ENCODE measurements at regions not wholly inside any gene's neighbourhood (a gene's known extent, or its start where the extent isn't known, plus 50 kb on each side); places are given as distances from the start of the nearest gene placed in this dataset.

DNA sequence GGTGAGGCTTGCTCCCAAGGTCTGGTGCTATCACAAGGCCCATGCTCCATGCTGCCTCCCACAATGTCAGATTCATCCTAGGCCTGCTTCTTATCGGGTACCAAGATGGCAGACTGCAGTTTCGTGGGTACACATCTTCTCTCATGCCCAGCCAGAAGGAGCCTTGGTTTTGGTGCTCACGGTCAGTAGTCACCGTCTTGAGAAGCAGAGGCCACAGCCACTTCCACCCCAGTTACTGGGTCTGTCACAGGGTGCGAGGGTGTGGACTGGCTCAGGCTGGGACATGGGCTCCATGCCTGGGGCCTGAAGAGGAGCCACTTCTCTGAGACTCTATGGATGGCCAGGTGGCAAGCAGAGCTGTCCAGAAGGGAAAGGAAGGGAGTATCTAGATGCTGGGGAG lies 178.8 kb upstream of the HS6ST1 start:
- DNase-seq = no peak
- Mint-ChIP-seq H3K4me3 (no peak overlapping the region), H3K9me3 (no peaks in the 10 kb centered on the region), H3K36me3 (no peaks in the 10 kb centered on the region), H3K27me3 (peaks cover 5% of the 10 kb centered on the region), H3K4me1 (no peaks in the 10 kb centered on the region), H3K27ac (no peak overlapping the region)

DNA sequence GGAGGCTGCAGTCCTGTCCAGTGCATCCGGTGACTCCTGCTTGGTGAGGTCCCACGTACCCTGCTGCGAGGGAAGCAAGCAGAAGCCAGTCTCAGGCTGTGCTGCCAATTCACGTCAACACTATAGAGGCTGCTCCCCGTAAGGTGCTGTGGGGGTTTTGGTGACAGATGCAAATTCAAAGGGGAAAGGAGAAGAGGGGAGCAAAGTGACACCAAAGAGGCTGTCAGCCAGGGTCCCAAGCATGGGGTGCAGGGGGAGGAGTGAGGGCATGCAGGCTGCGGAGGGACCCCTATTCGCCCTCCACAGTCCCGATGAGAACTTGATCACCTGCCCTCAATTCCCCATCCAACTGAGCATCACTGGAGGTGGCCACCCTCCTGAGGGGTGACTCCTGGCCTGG lies 179.4 kb upstream of the HS6ST1 start:
- Mint-ChIP-seq H3K9me3 (no peaks in the 10 kb centered on the region), H3K4me1 (no peaks in the 10 kb centered on the region), H3K27ac (no peak overlapping the region), H3K27me3 (peaks cover 5% of the 10 kb centered on the region), H3K4me3 (no peak overlapping the region), H3K36me3 (no peaks in the 10 kb centered on the region)
- DNase-seq = no peak

DNA sequence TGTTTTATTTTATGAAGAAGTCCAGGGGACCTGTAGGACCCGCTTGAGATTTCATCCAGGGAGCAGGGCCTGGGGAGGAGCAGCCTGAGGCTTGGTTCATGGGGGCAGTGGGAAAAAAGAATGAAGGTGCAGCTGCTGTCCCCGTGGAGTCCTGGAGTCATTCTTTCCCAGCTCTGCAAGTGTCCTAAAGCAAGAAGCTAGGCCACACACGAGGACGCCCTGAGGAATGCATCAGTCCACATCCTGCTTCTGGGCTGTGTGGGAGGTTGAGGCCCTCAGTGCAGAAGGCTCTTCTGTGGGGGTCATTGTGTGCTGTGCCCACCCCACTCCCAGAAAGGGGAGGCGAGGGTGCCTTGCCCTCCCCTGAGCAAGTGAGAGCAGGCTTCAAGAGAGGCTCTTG lies 179.9 kb upstream of the HS6ST1 start:
- Mint-ChIP-seq H3K27me3 (peaks cover 5% of the 10 kb centered on the region), H3K4me1 (no peaks in the 10 kb centered on the region), H3K36me3 (no peaks in the 10 kb centered on the region), H3K9me3 (no peaks in the 10 kb centered on the region), H3K27ac (no peak overlapping the region), H3K4me3 (no peak overlapping the region)
- no peak for DNase-seq

DNA sequence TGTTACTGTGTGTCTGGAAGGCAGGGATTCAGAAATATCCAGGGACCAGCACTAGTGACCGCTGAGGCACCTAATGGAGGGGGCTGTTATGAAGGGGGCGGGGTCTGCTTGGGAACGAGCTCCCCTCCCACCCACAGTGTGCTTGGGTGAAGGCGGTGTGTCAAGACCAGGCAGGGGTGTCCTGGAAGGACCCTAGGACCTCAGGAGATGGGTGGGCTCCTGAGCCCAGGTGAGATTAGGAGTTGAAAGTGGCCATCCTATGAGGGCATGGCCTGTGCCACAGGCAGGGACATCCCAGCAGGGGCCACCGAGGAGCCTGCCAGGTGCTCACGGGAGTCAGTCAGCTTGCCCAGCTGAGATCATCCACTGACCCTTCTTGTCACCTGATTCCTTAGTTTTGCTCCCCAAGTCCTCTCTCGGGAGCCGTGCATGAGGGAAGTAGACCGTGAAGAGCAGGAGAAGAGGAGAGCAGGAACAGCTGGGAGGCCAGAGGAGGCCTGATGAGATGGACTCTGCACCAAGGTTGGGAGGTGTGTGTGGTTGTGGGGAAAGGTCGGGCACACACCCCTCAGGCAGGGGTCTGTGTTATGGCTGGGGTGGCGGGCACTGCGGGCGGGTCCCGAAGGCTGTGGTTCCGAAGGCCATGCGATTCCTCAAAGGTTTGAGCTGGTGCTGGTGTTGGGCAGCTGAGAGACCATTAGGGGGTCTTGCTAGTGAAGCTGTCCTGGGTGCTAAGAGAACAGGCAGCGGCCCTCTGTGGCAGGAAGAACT lies 180.9 kb upstream of the HS6ST1 start:
- Mint-ChIP-seq H3K9me3 (no peaks in the 10 kb centered on the region), H3K27ac (no peak overlapping the region), H3K27me3 (peaks cover 3% of the 10 kb centered on the region), H3K4me1 (no peaks in the 10 kb centered on the region), H3K36me3 (no peaks in the 10 kb centered on the region), H3K4me3 (no peak overlapping the region)
- no peak for DNase-seq

DNA sequence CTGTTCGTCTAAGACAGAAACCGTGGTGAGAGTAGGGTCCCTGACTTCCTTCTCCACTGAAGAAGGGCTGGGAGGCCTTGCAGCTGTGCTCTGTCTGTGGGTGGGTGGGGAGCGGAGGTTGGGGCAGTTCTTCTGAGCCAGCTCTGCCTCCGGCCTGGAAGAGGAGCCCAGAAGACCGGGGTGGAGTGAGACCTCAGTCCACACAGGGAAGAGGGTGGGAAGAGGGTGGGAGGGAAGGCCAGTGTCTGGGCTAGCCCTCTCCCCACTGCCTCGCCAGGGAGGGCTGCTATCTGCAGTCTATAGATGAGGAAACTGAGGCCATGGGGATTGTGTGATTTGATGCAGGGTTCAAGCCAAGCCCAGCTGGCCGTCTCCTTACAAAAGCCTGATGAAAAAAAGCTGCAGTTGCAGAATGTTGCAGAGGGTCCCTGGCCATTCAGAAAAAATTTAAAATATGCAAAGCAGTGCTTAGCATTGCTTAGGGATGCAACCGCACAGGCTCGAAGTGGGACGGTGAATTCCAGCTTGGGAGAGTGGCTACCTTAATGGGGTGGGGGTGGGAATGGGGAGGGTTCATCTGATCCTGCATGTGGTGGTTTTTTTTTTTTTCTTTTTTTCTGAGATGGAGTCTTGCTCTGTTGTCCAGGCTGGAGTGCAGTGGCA lies 181.6 kb upstream of the HS6ST1 start:
- Mint-ChIP-seq H3K4me1 (no peaks in the 10 kb centered on the region), H3K27me3 (no peaks in the 10 kb centered on the region), H3K9me3 (no peaks in the 10 kb centered on the region), H3K36me3 (no peaks in the 10 kb centered on the region), H3K27ac (no peak overlapping the region), H3K4me3 (no peak overlapping the region)
- no peak for DNase-seq

DNA sequence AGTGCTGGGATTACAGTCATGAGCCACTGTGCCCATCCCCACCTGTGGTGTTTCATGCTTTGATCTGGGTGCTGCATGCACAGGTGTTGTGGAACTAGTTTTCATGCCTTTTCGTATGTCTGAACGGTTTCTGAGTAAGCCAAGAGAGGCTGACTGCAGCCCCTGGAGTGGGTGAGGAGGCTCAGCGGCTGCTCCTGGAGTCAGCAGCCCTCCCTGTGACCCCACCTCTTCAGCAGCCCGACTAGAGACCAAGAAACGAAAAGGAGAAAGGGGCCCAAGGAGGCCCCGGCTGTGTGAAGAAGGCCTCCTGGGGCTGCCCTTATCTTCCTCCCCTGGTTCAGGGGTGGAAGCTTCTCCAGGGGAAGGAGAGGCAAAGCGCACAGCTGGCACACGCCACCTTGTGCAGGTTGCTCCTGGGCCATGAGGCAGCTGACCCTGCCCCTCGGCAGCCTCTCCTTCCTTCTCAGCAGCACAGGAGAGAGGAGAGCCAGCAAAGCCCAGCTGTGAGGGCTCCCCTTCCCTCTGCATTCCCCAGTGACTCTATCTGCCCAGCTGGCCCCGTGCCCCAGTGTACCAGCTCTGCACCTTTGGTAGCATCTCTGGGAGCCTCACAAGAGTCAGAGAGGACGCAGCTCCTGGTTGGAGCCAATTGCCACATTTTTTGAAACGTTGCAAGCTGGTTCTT lies 182.5 kb upstream of the HS6ST1 start:
- H3K36me3 Mint-ChIP-seq = no peaks in the 10 kb centered on the region
- no peak for DNase-seq
- no peaks in the 10 kb centered on the region for H3K9me3 Mint-ChIP-seq
- no peaks in the 10 kb centered on the region for H3K27me3 Mint-ChIP-seq
- no peak overlapping the region for H3K4me3 Mint-ChIP-seq
- no peak overlapping the region for H3K27ac Mint-ChIP-seq
- H3K4me1 Mint-ChIP-seq = no peaks in the 10 kb centered on the region

DNA sequence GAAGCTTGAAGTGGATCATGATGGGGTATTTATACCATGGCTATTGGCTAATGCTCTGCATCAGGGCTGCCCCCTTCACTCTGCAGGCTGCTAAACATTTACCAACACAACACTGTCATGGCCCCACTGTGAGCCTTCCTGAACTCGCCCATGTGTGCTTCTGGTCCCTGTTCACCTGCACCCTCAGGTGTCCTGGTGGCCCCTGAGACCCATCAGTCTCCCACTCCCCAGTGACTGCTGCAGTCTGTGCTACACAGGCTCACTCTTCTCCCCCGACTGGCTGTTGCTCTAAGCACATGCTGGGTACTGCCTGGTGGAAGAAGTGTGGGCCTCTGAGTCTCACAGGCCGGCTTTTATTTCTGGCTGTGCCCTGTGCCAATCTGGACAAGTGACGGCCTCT lies 183.0 kb upstream of the HS6ST1 start:
- H3K9me3 Mint-ChIP-seq = no peaks in the 10 kb centered on the region
- H3K27ac Mint-ChIP-seq = no peak overlapping the region
- DNase-seq = no peak
- no peaks in the 10 kb centered on the region for H3K36me3 Mint-ChIP-seq
- H3K4me3 Mint-ChIP-seq = no peak overlapping the region
- H3K4me1 Mint-ChIP-seq = no peaks in the 10 kb centered on the region
- H3K27me3 Mint-ChIP-seq = no peaks in the 10 kb centered on the region

DNA sequence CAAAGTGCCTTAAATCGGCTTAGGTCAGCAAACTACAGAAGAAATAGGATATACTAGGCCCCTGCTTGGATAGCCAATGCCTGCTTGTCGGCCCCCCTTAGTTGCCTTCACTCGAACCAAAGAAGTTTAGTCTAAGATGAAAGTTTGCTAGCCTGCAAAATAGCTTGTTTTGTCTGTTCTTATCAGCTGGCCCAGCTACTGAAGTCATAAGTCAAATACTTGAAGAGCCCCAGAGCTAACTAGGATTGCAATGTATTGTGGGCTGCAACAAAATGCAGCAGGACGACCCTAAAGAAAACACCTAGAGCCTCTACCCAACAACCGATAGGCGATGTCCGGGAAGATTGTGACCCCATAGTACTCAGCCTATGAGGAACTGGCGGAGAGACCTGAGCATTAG lies 183.5 kb upstream of the HS6ST1 start:
- Mint-ChIP-seq H3K9me3 (no peaks in the 10 kb centered on the region), H3K36me3 (no peaks in the 10 kb centered on the region), H3K27me3 (no peaks in the 10 kb centered on the region), H3K27ac (no peak overlapping the region), H3K4me3 (no peak overlapping the region), H3K4me1 (no peaks in the 10 kb centered on the region)
- DNase-seq = no peak

DNA sequence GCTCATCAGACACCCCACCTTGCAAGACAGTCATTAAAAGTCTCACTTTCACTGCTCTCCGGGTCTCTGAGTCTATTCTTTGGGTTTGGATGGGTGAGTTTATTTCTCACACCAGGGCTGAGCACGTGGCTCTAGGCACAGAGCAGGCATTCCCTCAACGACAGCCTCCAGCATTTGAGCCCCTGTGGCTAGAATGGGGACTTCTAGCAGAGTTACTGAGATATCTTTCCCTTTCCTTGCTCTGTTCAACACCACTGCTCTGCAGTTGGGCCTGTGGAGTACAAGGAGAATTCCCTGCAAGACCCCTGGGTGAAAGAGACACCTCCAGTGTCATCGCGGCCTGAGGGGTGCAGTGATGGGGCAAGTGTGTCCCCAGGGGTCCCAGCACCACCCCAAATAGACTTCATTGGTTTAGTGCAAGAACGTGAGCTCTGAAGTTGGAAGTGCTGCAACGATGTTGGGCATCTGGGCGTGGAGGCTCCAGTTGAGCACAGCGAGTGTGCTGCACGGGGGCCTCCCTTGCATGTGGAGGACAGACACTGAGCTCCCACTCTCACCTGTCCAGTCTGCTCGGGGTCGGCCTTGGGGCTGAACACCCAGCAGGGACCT lies 184.1 kb upstream of the HS6ST1 start:
- H3K9me3 Mint-ChIP-seq = no peaks in the 10 kb centered on the region
- H3K4me3 Mint-ChIP-seq = no peak overlapping the region
- no peak overlapping the region for H3K27ac Mint-ChIP-seq
- no peaks in the 10 kb centered on the region for H3K36me3 Mint-ChIP-seq
- no peaks in the 10 kb centered on the region for H3K27me3 Mint-ChIP-seq
- DNase-seq = no peak
- H3K4me1 Mint-ChIP-seq = no peaks in the 10 kb centered on the region

DNA sequence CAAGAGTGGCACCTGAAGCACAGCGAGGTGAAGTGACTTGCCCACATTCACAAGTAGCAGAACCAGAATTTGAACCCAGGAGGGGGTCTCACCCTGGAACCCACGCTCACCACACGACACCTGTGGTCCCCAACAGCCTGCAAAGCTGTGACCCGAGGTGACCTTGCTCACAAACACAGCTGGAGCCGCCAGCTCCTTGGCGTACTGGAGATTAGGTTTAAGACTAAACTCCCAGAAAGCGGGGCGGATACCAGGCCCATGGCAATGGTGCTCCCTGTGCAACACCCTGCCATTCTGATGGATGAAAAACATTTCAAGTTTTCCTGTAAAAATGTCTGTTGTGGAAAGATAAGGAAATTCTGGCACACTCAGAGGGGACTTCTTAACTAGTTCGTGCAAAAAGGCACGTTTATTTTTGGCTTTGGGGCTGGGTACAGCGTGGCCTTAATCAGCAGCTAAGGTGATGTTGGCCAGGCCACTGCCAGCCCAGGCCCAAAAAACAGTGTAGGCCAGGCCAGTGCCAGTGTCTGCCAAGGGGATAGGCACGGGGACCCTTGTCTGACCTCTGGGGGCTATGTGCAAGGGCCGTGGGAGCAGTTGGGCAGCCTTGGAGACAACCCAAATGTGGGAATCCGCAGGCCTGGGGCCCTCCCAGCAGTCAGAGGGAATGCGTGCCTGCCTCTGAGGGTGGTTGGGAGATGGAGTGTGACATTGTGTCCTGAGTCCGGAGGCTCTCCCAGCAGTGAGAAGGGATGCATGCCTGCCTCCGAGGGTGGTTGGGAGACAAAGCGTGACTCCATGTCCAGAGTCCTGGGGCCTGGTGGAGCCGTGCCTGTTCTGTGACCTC lies 185.0 kb upstream of the HS6ST1 start:
- Mint-ChIP-seq H3K9me3 (no peaks in the 10 kb centered on the region), H3K27ac (no peak overlapping the region), H3K27me3 (no peaks in the 10 kb centered on the region), H3K4me3 (no peak overlapping the region), H3K36me3 (no peaks in the 10 kb centered on the region), H3K4me1 (no peaks in the 10 kb centered on the region)
- no peak for DNase-seq

- DNase-seq = no peak
- H3K9me3 Mint-ChIP-seq = no peaks in the 10 kb centered on the region
- H3K4me3 Mint-ChIP-seq = no peak overlapping the region
- H3K4me1 Mint-ChIP-seq = no peaks in the 10 kb centered on the region
- H3K36me3 Mint-ChIP-seq = no peaks in the 10 kb centered on the region
- H3K27me3 Mint-ChIP-seq = no peaks in the 10 kb centered on the region
- no peak overlapping the region for H3K27ac Mint-ChIP-seq
These were observed 185.8 kb upstream of the HS6ST1 start for GRCh38 chr2:128504246-128505149.

DNA sequence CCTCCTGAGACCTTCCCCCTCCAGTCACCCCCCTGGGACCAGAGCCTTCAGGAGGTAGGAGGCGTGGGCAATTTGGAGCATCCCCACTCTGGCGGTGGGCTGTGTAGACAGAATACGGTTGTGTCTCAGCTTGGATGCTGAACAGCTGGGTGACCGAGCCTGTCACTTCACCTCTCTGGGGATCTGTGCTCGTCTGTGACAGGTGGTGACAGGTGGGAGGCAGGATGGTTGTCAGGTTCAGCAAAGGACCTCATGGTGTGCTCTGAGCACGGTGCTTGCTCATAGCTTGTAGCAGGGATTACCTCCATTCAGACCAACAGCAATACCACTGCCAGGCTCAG lies 186.5 kb upstream of the HS6ST1 start:
- no peak overlapping the region for H3K4me3 Mint-ChIP-seq
- H3K36me3 Mint-ChIP-seq = no peaks in the 10 kb centered on the region
- no peak overlapping the region for H3K27ac Mint-ChIP-seq
- peaks cover under 1% of the 10 kb centered on the region for H3K27me3 Mint-ChIP-seq
- no peaks in the 10 kb centered on the region for H3K4me1 Mint-ChIP-seq
- H3K9me3 Mint-ChIP-seq = no peaks in the 10 kb centered on the region
- DNase-seq = no peak

- Mint-ChIP-seq H3K4me1 (no peaks in the 10 kb centered on the region), H3K4me3 (no peak overlapping the region), H3K27me3 (peaks cover 4% of the 10 kb centered on the region), H3K27ac (no peak overlapping the region), H3K36me3 (no peaks in the 10 kb centered on the region), H3K9me3 (no peaks in the 10 kb centered on the region)
- no peak for DNase-seq
These were observed 187.2 kb upstream of the HS6ST1 start for GRCh38 chr2:128505575-128506526.

All from activated naive CD8-positive, alpha-beta T cell treated with anti-CD3 and anti-CD28 coated beads for 36 hours (primary cell).